Astrocyte of the spinal cord (primary cell): ENCODE measurements at regions not wholly inside any gene's neighbourhood (a gene's known extent, or its start where the extent isn't known, plus 50 kb on each side); places are given as distances from the start of the nearest gene placed in this dataset.
"Not testable (repeated sequence)": the region's sequence is repeated elsewhere in the genome, so short reads cannot be mapped to it uniquely, and the experiment has no call there.

Experiments used
- DNase-seq: peaks from one replicate; pipeline ENCODE4 v3.0.0; 2011; ENCODE audit warnings: low read depth, low spot score
- H3K4me3 ChIP-seq: 2 replicates; pipeline ENCODE4 v1.5.1; 2011; ENCODE audit warnings: low read depth, mild to moderate bottlenecking, low read length, moderate library complexity
- in situ Hi-C: cut with HindIII; loops from 2 replicates; pipeline ENCODE4 v1.10.0; 2017; ENCODE audit warnings: low sequenced_read_pairs
- TF ChIP-seq, protein P1 (sequence below): IDR thresholded peaks from 2 replicates; pipeline ENCODE4 v1.5.1; 2012; ENCODE audit warnings: low read depth, mild to moderate bottlenecking, low read length, inconsistent platforms

DNA sequence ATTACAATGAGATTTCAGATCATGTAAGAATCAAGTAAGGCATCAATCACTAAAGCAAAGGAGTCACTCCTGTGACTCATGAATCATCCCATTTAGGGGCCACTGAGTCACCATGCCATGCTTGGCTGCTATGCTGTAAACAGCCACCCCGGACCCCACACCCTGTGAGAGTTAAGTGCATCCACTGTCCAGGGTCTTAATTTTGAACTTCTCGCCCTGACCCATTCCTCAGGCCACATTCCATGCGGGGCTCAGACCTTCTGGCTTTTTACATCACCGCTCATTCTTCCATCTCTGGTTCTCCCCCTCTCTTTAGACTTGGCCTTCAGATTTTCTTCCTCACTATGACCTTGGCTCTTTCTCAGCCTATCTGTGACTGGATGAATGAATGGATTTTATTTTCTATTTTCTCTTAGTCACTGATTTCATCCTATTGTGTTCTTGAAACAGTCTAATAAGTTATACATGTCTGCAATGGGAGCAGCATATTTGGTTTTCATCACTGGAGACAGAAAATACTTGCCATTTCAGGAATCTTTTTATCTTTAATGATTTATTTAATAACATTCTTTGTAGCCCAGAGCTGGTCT, 239.6 kb downstream of the SKIDA1 start:
- TF ChIP-seq, protein P1, sequence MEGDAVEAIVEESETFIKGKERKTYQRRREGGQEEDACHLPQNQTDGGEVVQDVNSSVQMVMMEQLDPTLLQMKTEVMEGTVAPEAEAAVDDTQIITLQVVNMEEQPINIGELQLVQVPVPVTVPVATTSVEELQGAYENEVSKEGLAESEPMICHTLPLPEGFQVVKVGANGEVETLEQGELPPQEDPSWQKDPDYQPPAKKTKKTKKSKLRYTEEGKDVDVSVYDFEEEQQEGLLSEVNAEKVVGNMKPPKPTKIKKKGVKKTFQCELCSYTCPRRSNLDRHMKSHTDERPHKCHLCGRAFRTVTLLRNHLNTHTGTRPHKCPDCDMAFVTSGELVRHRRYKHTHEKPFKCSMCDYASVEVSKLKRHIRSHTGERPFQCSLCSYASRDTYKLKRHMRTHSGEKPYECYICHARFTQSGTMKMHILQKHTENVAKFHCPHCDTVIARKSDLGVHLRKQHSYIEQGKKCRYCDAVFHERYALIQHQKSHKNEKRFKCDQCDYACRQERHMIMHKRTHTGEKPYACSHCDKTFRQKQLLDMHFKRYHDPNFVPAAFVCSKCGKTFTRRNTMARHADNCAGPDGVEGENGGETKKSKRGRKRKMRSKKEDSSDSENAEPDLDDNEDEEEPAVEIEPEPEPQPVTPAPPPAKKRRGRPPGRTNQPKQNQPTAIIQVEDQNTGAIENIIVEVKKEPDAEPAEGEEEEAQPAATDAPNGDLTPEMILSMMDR = no peak
- DNase-seq = no peak
- in situ Hi-C loops = no loop called here
- H3K4me3 ChIP-seq = no peak overlapping the region

DNA sequence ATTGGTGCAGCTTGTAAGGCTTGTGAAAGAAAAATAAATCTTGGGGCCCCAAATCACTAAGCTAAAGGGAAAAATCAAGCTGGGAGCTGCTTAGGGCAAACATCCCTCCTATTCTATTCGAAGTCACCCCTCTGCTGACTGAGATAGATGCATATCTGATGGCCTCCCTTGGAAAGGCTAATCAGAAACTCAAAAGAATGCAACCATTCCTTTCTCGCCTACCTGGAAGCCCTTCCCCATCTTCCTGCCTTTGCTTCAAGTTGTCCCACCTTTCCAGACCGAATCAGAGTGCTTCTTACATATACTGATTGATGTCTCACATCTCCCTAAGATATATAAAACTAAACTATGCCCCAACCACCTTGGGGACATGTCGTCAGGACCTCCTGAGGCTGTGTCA, 240.3 kb downstream of the SKIDA1 start:
- H3K4me3 ChIP-seq = no peak overlapping the region
- in situ Hi-C loops = no loop called here
- TF ChIP-seq, protein P1 = no peak
- no peak for DNase-seq

DNA sequence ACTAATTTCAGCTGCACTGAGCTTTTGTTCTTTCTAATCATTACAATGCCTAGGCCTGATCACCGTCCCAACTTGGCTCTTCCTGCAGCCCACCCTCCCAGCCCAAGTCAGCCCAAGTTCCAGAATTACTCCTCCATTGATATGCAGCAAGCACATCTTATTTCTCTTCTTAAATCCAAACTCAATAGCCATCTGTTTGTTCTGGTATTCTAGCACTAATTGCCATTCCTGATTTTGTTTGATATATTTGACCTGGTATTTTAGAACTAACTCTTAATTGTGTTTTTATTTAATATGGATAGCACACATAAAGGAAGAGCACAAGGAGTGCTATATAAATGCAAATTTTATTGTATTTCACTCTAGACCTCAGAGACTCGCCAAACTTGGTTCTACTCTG, 241.2 kb downstream of the SKIDA1 start:
- no peak for DNase-seq
- TF ChIP-seq, protein P1 = no peak
- in situ Hi-C loops = no loop called here
- no peak overlapping the region for H3K4me3 ChIP-seq

DNA sequence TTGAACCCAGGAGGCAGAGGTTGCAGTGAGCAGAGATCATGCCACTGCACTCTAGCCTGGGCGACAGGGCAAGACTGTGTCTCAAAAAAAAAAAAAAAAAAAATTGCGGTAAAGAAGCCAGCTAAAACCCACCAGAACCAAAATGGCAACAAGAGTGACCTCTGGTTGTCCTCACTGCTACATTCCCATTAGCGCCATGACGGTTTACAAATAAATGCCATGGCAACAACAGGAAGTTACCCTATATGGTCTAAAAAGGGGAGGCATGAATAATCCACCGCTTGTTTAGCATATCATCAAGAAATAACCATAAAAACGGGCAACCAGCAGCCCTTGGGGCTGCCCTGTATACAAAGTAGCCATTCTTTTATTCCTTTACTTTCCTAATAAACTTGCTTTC, 242.4 kb downstream of the SKIDA1 start:
- H3K4me3 ChIP-seq, DNase-seq, in situ Hi-C loops: not testable (repeated sequence)

DNA sequence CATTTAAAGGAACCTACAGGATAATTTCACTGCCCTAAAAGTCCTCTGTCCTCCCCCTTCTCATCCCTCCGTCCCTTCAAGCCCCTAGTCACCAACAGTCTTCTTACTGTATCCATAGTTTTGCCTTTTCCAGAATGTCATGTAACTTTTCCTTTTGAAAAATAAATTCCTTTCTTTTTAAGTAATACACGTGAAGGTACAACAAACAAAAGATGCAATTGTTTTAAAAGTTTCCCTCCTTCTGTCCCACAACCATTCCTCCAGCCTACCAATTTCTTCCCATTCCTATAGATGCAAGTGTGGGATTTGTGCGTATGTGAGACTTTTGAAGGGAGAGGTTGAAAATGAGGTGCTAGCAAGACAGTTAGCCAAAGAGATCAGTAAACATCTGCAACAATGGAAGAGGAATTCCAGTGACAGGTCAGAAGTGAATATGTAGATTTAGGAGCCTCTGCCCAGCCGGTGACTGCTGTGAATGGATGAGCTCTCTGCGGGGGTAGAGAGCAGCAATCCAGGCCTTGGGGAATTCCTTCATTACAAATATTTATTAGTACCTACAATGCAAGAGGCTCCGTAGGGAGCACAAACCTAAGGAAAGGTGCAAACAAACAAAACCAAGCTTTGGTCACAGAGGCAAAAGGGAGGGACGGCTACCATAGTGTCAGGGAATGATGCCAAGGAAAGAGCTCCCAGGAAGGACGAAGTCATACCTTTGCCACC, 243.6 kb downstream of the SKIDA1 start:
- in situ Hi-C loops = no loop called here

DNA sequence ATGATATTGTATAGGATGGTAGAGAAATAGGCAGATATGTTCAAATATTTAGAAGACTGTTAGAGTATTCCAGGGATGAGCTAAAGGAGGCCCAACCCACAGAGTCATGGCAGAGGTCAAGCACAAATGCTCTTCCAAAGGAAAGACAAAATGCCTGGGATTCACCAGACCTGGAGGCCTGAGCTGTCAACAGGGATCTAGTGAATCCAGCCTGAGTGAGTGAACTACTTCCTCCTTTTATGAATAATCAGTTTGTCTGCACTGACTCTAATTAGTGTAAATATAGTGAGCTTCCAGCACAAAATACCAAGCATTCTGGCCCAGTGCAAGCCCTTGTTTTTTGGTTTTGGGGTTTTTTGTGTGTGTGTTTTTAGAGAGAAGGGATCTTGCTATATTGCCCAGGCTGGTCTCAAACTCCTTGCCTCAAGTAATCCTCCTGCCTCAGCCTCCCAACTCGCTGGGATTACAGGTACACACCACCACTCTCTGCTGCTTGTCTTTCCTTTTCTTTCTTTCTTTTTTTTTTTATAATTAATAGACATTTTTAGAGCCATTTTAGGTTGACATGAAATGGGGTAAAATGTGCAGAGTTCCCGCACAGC, 244.4 kb downstream of the SKIDA1 start:
- DNase-seq = no peak
- in situ Hi-C loops = no loop called here
- no peak overlapping the region for H3K4me3 ChIP-seq
- TF ChIP-seq, protein P1 = no peak

More for the DNA sequence above, 243.6 kb downstream of the SKIDA1 start:
- DNase-seq = no peak
- TF ChIP-seq, protein P1 = no peak
- no peak overlapping the region for H3K4me3 ChIP-seq

DNA sequence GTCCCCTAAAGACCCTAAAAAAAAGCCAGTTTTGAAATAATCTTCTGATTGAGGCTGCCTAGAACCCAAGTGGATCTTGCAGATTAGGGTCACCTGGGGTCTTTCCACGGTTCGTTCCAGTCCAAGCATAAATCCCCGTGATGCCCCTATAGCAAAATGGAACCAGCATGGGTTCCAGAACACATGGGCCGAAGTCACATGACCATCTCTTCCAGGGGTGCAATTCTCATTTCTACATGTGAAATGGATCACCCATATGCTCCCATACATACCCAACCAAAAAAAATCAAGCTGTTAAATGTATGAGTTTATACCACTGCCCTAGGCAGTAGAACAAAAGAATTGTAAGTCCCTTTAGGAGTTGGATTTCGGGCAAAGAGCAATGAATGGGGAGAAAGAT, 245.4 kb downstream of the SKIDA1 start:
- TF ChIP-seq, protein P1 = no peak
- no peak for DNase-seq
- in situ Hi-C loops = no loop called here
- no peak overlapping the region for H3K4me3 ChIP-seq
